Limb (tissue), 2 donors: ENCODE measurements at regions not wholly inside any gene's neighbourhood (a gene's known extent, or its start where the extent isn't known, plus 50 kb on each side); places are given as distances from the start of the nearest gene placed in this dataset.
A peak's percentile ranks its signal among the peaks of the same experiment; 100 is the strongest.

Experiments
- DNase-seq, 2 donors: peaks; one replicate each; pipeline ENCODE4 v3.0.0-alpha.2; 2016; ENCODE audit errors: extremely low spot score in 2 of 2

DNA sequence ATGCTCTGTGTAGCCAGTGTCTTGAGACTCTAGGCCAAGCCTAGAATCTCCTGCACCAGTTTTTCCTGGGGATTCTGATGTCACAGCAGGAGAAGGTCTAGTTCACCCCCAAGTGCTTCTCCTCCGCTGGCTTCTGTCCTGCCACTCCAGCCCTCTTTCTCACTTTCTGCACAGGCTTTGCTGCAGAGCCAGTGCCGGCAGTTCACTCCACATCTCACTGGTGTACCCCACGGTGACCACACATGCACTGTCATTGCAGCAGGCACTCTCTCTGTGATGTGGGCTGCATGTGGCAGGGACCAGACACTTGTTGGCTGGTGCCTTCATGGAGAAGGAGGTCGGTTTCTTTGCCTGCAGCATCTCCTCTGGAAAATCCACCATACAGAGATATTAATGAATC is 643.8 kb upstream of the GALNTL6 start:
- no peak for DNase-seq

DNA sequence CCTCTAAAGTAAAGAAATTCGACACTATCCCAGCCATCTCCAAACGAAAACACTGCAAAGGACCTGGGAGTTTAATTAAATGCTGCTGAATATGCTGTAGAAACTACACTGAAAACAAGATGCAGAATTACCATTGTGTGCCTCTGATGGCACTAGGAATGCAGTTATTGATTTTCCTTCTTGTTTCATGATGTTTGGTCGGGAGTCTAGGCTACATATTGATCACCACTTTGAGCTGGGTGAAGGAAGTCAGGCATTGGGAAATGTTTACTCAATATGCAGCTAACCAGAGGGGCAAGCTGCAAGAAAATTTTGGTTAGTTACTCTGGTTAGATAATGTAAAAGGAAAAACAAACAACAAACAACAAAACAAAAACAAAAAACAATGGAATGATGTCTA is 650.7 kb upstream of the GALNTL6 start:
- DNase-seq = no peak

DNA sequence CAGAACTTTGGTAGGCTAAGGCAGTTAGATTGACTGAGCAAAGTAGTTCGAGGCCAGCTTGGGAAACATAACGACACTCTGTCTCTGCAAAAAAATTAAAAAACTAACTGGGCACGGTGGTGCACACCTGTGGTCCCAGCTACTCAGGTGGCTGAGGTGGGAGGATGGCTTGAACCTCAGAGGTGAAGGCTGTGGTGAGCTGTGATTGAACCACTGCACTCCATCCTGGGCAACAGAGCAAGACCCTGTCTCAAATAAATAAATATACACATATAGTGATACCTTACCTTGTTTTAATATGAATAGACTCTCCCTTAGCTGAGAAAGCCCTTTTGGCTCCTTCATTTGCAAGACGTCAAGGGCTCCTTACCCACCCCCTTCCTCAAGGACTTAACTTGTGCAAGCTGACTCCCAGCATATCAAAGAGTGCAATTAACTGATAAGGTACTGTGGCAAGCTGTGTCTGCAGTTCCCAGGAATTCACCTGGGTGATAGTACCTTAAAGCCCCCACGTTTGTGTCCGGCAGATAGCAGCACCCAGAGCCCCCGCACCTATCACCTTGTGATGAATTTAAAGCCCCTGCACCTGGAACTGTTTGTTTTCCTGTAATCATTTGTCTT is 655.6 kb upstream of the GALNTL6 start:
- no peak for DNase-seq

DNA sequence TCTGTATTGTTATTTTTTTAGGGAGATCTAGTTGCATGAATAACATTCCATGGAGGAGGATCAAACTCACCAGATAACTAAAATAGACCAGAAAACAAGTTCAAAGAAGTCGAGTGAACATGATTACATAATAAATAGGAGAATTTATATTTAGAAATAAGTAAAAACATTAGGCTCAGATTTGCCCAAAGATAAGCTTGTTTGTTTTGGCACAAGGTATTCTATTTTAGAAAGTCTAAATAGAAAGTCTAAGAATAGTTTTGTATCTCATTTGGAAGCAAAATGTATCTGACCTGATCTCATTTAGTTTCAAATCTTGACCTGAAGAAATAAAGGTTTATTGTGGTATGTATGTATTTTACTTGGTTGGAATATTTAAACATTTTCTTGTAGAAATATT is 670.6 kb upstream of the GALNTL6 start:
- no peak for DNase-seq

DNA sequence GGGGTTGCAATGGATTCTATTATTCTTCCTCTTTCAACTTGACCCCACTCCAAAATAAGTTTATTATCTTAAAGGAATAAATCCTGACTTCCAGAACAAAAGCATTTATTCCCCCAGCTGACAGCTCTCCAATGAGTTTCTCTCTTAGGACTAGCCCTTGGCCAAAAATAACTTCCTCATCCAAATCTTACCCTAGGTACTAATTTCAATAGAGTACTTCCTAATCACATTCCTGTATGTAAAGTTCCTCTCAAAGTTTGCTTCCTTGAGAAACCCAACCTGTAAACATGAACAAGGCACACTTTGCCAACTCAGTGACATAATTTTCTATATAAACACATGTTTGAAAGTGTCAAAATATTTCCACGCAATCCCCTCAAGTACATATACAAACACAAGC is 671.2 kb upstream of the GALNTL6 start:
- no peak for DNase-seq

DNA sequence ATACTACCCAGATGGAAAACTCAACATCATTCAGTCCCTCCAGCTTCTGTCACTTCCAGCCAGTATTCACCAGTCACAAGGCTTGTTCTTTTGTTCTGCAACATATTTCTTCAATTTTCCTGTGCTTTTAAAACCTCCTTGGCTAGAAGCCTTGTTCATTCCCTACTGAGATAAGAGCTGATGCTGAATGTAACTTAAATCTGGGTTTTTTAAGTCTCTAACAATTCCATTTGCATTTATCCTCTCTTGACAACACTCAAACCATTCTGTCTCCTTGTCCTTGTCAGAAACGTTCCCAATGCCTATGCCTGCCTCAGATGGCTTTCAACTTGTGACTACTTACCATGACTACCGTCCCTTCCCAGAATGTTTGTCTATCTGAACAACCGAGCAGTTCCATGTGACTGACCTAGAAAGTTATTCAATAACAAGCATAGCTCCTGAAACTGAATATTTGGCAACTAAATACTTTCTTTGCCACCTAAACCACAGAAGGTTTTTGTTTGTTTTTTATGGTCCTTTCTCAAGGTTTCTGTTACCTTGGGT is 682.9 kb upstream of the GALNTL6 start:
- DNase-seq = peak in 1 of 2 donors; percentile 7

DNA sequence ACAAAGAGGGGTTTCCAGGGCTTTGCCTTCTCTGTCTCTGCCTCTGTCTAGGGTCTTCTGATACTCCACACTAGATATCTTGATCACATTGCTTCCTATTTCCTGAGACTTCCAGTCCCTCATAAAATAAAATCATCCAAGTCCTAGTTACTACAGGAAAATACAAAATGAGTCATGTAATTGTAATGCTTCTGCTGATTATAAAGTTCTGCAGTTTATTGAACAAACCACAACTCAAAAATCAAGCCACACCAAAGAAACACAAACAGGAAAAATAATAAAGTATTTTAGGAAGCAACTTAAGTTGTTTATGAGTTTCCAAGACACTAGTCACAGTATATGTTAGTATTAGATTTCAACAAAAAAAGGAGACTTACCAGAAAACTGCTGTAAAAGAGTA is 695.1 kb upstream of the GALNTL6 start:
- DNase-seq = no peak

DNA sequence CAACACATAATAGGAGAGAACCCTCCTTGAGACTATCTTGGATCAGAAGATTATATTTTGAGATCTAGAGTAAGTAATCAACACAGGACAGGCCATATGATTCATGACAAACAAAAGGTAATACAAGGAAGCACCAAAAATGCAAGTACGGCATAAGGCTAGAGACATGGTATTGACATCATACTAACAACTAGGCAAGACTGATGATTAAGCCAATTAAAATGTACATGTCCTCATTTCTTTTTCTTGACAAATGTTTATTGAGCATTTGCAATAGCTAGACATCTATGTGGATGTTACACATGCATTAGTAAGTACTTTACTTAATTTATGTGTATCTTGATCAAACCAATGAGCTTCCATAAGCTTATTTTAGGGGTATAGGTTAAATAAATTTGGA is 695.7 kb upstream of the GALNTL6 start:
- no peak for DNase-seq

DNA sequence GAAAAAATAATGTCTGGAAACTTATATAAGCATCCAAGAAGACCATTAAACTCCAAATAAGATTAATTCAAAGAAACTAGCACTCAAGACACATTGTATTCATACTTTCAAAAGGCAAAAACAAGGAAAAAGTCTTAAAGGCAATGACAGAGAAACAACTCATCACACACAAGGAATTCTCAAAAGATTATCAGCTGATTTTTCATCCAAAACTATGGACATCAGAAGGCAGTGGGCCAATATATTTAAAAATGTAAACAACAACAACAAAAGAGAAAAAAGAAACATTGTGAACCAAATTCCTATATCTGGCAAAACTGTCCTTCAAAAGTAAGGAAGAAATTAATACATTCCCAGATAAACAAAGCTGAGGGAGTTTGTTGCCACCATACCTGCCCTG is 711.4 kb upstream of the GALNTL6 start:
- no peak for DNase-seq

DNA sequence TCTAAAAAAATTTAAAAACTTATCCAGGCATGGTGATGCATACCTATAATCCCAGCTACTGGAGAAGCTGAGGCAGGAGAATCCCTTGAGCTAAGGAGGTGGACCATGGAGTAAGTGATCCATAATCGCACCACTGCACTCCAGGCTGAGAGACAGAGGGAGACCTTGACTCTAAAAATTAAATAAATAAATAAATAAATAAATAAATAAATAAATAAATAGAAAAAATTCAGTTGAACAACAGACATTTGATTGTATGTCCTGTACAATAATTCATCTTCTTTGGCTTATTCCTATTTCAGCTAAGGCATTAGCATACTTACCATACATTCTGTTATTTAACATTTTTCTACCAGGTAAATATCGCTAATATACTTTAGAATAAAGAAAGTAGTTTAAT is 726.1 kb upstream of the GALNTL6 start:
- DNase-seq = no peak

DNA sequence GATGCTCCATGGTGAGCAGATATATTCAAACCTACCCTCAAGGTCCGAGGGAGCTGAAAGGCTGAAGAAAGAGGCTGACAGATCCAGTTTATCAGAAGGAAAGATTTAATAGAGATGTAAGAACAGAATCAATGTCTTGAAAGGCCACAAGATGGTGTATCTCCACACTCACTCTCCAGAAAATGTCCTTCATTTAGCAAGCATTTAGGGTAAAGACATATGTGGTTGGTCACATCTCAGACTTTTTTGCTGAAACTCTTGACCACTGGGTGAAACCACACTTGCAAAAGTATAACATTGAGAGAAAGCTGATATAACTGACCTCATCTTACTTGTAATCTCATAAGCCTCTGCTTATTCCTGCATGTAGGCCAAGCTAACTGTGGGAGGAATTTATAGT is 745.8 kb upstream of the GALNTL6 start:
- DNase-seq = no peak

DNA sequence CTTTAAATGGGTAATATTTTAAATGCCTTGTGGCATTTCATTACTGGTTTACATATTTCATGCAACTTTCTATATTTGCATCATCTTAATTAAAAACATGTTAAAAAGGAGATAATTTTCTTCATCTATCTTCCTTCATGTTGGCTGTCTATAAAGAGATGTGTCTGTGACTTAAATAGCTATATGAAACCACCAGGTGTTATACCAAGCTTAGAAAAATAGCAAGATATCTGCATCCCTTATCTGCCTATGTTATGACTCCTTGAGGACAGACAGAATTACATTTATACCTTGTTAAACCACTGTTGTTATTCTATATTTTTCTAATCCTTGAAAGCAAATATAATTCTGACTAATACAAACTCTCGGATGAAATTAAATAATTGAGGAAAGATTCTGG is 763.8 kb upstream of the GALNTL6 start:
- no peak for DNase-seq

DNA sequence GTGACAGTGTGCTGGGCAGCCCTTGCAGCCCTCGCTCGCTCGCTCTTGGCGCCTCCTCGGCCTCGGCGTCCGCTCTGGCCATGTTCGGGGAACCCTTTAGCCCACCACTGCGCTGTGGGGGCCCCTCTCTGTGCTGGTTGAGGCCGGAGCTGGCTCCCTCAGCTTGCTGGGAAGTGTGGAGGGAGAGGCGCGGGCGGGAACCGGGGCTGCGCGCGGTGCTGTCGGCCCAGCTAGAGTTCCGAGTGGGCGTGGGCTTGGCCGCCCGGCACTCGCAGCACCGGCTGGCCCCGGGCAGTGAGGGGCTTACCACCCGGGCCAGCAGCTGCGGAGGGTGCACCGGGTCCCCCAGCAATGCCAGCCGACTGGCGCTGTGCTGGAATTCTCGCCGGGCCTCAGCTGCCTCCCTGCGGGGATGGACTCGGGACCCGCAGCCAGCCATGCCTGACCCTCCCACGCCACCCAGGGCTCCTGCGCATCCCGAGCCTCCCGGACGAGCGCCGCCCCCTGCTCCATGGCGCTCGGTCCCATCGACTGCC is 770.1 kb upstream of the GALNTL6 start:
- no peak for DNase-seq

DNA sequence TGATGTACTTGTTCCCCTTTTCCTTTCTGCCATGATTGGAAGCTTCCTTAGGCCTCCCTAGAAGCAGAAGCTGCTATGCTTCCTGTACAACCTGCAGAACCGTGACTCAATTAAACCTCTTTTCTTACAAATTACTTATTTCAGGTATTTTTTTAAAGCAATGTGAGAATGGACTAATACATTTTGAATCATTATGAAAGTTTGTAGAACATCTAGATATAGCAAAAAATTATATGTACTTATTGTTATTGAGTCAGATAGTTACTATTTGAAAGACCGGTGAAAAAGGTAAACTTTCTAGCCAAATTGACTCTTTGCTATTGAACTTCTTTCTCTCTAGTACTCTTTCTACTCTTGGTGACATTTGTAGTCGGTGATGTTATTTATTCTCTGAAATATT is 777.3 kb upstream of the GALNTL6 start:
- DNase-seq = no peak

DNA sequence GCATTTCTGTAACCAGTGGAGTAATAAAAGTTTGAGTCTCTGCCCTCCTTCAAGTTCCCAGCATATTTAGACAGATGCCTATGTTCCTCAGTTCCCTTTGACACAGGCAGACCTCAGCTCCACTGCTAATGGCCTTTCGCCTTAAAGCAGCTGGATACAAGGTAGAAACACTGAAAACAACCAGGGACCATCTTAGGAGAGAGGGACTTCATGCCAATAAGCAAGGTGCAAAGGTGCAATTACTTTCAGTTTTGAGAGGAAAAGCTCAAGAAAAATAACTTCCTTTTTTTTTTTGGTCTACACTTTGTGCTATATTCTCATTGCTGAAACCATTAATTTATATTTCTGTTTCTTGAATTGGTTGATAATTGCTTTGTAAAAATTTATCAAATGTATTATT is 781.9 kb upstream of the GALNTL6 start:
- no peak for DNase-seq

DNA sequence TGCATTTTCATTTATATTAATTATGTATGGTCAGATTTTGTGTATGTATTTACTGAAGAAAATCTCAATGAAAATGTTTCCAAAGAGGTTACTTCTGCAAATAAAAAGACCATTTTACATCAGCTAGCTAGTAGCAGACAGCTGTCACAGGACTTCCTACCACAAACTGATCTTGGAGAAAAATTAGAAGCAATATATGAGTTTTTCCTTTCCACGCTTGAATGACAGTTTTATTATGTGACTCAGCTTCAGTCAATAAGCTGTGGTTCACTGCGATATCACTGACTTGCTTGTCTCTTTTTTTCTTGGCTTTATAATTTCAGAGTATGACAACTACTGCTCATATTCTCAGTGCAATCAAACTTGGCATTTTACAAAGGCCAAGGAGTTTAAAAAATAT is 787.4 kb upstream of the GALNTL6 start:
- DNase-seq = no peak

DNA sequence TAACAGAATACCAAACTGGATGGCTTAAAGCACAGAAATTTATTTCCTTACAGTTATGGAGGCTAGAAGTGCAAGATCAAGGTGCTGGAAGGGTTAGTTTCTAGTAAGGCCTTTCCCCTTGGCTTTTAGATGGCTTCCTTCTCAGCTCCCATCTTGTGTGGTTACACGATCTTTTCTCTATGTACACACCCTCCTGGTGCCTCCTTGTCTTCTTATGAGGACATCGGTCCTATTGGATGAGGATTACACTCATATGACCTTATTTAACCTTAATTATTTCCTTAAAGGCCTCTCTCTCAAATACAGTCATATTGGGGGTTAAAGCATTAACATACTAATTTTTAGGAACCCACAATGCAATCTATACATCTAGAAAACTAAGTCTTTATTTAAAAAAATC is 787.9 kb upstream of the GALNTL6 start:
- DNase-seq = no peak

DNA sequence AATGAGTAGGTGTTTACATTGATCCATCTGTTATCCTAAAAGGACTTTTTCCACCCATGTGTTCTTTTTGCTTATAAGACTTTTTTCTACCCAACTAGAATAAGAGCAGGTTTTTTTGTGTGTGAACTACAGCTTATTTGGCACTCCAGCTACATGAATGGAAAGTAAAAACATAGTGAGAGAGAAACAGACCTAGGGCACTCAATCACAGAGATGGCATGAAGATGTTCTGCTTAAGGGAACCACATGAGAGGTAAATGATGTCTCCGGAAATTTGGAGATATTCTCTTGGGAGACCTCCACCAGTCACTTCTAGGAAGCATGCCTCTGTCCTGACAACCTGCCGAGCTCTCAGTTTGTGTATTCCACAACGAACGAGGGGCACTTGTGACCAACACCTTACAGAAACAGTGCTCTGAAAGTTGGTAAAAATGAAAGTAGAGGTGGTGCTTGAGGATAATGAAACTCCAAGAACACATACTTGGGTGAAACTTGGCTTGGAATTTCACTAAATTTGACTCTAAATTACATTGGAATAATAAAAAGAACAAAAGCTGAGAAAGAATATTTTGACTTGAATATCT is 788.4 kb upstream of the GALNTL6 start:
- no peak for DNase-seq

DNA sequence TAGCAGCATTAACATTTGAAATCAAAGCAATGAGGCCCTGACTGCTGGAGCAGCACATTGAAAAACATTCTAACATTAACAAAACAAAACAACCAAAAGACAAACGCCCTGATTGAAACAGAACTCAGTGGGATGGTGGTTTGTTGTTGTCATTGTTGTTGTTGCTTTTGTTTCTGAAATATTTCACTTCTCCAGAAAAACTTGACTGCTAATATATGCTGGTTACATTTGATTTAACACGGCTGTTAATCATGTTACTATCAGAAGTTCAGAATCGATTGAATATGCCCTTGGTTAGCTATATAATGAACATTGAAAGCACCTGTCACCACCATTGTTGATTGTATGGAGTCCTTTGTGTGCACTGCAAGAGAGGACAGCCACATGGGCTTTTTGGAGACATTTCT is 790.4 kb upstream of the GALNTL6 start:
- DNase-seq = no peak

DNA sequence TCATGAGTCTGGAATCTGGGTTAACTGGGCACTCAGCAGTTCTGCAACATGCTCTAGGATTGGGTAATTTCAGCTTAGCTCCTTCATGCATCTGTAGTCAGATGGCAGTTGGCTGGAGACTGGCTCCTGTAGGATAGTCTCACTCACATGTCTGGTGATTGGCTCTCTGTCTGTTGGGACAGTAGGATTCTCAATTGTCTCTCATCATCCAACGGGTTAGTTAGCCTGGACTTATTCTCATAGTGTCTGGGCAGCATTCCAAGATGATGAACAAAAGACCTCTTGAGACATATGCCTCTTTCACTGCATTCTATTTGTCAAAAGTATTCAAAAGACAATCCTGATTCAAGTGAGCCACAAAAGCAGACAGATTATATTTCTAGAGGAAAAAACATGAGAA is 795.6 kb upstream of the GALNTL6 start:
- no peak for DNase-seq

DNA sequence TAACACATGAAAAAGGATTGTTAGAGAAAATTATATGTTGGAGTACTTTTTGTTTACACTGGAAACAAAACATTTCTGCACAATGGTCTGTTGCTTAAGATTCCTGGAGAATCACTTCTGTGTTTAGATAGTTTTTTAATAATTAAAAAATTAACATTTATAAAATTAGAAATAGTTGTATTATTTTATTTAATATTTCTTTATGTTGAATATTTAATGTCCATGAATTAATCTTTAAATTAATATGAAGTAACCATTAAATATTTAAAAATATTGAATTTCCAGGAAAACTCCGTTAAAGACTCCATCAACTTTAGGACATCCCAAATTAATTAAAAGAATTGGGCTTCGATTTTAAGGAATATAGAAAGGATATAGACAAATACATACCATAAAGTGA is 797.1 kb upstream of the GALNTL6 start:
- no peak for DNase-seq

DNA sequence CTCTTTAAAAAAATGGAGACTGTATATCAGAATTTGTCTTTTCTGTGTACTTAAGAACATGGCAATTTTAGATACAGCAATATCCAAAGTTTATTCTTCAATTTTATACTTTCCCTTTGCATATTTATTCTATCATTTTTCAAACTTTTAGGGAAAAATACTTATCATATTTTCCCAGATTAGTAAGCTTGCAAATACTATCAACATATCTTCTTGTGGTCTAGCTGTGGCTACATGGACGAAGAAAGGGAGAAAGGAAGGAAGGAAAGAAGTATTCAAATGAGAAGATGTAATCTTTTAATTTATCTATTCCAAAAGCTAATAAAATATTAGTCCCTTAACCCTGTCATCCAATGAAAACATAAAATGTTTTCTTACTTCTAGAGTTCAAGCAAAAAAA is 797.8 kb upstream of the GALNTL6 start:
- DNase-seq = no peak

DNA sequence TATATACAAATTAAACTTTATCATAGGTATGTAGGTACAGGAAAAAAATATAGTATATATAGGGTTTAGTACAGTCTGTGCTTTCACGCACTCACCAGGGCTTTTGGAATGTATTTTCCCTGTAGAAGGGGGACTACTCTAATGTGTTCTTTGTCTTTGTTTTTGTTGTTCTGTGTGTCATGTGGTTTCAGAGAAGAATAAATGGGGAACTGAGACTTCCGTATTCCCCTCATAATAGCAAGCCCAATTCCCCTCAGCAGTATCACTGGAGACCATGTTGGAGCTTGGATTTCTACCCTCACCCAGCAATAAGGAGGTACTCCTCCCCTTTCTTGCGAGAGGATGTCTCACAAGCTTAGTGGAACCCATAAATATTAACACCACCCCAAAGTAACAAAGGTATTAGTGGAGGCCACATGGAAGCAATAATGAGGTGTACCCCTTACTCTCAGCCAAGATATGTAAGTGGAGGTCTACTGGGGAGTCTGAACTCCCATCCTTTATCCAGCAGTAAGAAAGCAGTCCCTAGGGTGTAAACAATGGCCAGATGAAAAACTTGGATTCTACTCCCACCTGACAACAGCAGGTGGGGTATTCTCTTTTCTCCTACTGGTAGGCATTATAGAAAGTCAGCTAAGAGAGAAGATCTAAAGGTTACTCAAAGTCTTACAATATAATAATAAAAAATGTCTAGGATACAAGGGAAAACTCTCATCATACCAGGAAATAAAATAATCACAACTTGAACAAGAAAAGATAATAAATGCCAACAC is 805.4 kb upstream of the GALNTL6 start:
- no peak for DNase-seq
